Liver (tissue), 6 donors: ENCODE measurements at regions not wholly inside any gene's neighbourhood (a gene's known extent, or its start where the extent isn't known, plus 50 kb on each side); places are given as distances from the start of the nearest gene placed in this dataset.
"Not testable (repeated sequence)": the region's sequence is repeated elsewhere in the genome, so short reads cannot be mapped to it uniquely, and the experiment has no call there.

Experiments used
- DNase-seq: peaks from one replicate; pipeline ENCODE4 v3.0.0-alpha.2; 2017; ENCODE audit warnings: low spot score
- H3K27ac ChIP-seq, 2 donors: one replicate each; pipeline ENCODE4 v1.7.0; 2013; ENCODE audit warnings: inconsistent platforms in 2 of 2, low read length in 2 of 2, control low read depth in 1 of 2, low read depth in 1 of 2, mild to moderate bottlenecking in 1 of 2
- H3K27me3 ChIP-seq, 4 donors: one replicate each; pipeline versions ENCODE4 v1.6.1 to v1.7.0; 2013; ENCODE audit warnings: low read length in 3 of 4, inconsistent platforms in 1 of 4, mild to moderate bottlenecking in 1 of 4, moderate library complexity in 1 of 4; ENCODE audit not compliant: control insufficient read depth in 4 of 4, insufficient read depth in 4 of 4
- H3K36me3 ChIP-seq, 4 donors: one replicate each; pipeline versions ENCODE4 v1.6.1 to v1.7.0; 2013; ENCODE audit warnings: low read length in 3 of 4, mild to moderate bottlenecking in 3 of 4, low read depth in 1 of 4, moderate library complexity in 1 of 4; ENCODE audit not compliant: control insufficient read depth in 4 of 4, insufficient read depth in 3 of 4
- H3K4me1 ChIP-seq, 4 donors: one replicate each; pipeline versions ENCODE4 v1.6.1 to v1.7.0; 2013; ENCODE audit warnings: low read length in 3 of 4, mild to moderate bottlenecking in 3 of 4, moderate library complexity in 1 of 4; ENCODE audit not compliant: control insufficient read depth in 4 of 4, insufficient read depth in 4 of 4
- H3K4me3 ChIP-seq, 3 donors: one replicate each; pipeline versions ENCODE4 v1.6.1 to v1.7.0; 2013; ENCODE audit warnings: low read length in 3 of 3, control low read depth in 1 of 3, low read depth in 1 of 3, mild to moderate bottlenecking in 1 of 3
- H3K9ac ChIP-seq, 2 donors: one replicate each; pipeline ENCODE4 v1.7.0; 2013; ENCODE audit warnings: low read length in 2 of 2, mild to moderate bottlenecking in 2 of 2, moderate library complexity in 2 of 2, control low read depth in 1 of 2, low read depth in 1 of 2
- H3K9me3 ChIP-seq, 4 donors: one replicate each; pipeline versions ENCODE4 v1.6.1 to v1.7.0; 2013; ENCODE audit warnings: low read length in 3 of 4; ENCODE audit not compliant: control insufficient read depth in 4 of 4
- WGBS: extraction: QIAGEN DNeasy Blood & Tissue Kit; methylation state at CpG from one replicate; pipeline ENCODE4 v1.1.7; 2013; 5-methylcytosine and 5-hydroxymethylcytosine counted together
- donor health status: healthy.
- donor health status: healthy.
- donor health status: healthy.

DNA sequence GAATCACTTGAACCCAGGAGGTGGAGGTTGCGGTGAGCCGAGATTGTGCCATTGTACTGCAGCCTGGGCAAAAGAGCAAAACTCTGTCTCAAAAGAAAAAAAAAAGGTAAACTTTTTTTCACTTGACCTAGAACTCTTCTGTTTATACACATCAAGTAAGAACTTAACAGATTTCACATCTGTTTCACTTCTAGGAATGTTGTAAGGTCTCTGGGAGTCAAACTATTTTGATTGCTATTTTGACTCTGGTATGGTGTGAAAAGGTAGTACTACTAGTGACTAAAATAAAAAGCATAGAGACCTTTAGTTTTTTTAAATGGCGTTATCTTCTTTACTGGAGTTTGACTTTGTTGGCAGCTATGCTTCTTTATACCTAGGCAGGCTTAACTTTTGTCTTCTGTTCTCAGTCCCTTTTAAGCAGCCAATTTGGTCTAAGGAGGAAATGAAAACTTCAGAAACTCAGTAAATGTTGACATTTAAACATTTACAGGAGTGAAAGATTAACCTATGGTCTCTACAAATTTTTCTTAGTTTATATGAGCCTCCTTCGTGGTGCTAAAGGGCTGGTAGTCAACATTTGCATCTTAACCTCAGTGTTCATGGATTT lies 84.7 kb downstream of the METTL2B start:
- H3K4me3 ChIP-seq, H3K9me3 ChIP-seq, H3K27ac ChIP-seq, H3K27me3 ChIP-seq, DNase-seq, H3K36me3 ChIP-seq, H3K9ac ChIP-seq, H3K4me1 ChIP-seq: not testable (repeated sequence)
- 68% methylated on average over 3 of the region's 4 CpGs for WGBS

DNA sequence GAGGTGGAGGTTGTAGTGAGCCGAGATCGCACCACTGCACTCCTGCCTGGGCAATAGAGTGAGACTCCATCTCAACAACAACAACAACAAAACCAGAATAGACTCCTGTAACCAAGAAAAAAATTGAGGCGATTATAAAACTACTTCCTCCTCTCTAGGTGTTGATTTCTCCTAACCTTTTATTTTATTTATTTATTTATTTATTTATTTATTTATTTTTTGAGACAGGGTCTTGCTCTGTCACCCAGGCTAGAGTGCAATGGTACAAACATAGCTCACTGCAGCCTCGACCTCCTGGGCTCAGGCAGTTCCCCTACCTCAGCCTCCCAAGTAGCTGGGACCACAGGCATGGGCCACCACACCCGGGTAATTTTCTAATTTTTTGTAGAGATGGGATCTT lies 86.2 kb downstream of the METTL2B start:
- H3K9me3 ChIP-seq, DNase-seq, H3K36me3 ChIP-seq, H3K9ac ChIP-seq, H3K4me3 ChIP-seq, H3K4me1 ChIP-seq, H3K27me3 ChIP-seq, H3K27ac ChIP-seq: not testable (repeated sequence)
- WGBS, result 99% methylated on average over 5 of the region's 5 CpGs

DNA sequence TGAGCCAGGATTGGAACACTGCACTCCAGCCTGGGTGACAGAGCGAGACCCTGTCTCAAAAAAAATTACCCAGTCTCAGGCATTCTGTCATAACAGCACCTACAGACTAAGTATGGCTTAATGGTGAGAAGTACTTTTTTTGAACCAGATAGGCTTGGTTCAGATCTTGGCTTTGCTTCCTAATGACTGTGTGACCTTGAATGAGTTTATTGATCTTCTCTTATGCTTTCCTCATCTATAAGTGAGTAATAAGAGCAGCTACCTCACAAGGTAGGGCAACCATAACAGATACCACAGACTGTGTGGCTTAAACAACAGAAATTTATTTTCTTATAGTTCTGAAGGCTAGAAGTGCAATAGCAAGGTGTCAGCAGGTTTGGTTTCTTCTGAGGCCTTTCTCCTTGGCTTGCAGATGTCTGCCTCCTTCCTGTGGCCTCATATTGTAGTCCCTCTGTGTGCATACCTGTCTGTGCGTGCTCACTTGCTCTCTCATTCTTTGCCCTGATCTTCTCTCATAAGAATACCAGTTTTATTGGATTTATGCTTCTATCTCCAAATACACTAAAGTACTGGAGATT lies 87.7 kb downstream of the METTL2B start:
- H3K9ac ChIP-seq, DNase-seq: not testable (repeated sequence)
- 100% methylated on average over 1 of the region's 2 CpGs for WGBS

DNA sequence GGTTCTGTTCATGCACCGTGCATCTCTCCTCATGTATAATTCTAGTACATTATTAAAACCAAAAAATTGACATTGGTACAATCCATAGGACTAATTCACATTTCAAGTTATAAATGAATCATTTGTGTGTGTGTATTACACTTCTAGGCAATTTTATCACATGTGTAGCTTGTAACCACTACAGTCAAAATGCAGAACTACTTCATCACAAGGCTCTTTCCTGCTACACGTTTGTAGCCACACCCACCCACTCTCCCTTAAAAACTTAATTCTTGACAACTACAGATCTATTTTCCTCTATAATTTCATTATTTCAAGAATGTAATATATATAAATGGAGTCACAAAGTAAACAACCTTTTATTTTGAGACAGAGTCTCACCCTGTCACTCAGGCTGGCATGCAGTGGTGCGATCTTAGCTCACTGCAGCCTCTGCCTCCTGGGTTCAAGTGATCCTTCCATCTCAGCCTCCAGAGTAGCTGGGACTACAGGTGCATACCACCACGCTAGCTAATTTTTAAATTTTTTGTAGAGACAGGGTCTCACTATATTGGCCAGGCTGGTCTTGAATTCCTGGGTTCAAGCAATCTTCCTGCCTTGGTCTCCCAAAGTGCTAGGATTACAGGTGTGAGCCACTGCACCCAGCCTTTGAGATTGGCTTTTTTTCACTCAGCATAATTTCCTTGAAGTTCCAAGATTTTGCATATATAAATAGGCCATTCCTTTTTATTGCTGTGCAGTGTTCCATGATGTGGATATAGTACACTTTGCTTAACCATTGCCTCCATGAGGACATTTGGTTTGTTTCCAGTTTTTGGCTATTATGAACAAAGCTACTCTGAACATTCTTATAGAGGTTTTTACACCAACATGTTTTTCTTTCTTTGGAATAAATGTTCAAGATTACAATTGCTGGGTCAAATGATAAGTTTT lies 88.7 kb downstream of the METTL2B start:
- not testable (repeated sequence) for H3K9ac ChIP-seq, DNase-seq, H3K4me3 ChIP-seq, H3K27ac ChIP-seq, H3K9me3 ChIP-seq, H3K36me3 ChIP-seq, H3K27me3 ChIP-seq, H3K4me1 ChIP-seq
- 83% methylated on average over 4 of the region's 4 CpGs for WGBS

More for the DNA sequence above, 87.7 kb downstream of the METTL2B start:
- H3K4me3 ChIP-seq, H3K4me1 ChIP-seq, H3K27ac ChIP-seq, H3K9me3 ChIP-seq, H3K36me3 ChIP-seq, H3K27me3 ChIP-seq: not testable (repeated sequence)

DNA sequence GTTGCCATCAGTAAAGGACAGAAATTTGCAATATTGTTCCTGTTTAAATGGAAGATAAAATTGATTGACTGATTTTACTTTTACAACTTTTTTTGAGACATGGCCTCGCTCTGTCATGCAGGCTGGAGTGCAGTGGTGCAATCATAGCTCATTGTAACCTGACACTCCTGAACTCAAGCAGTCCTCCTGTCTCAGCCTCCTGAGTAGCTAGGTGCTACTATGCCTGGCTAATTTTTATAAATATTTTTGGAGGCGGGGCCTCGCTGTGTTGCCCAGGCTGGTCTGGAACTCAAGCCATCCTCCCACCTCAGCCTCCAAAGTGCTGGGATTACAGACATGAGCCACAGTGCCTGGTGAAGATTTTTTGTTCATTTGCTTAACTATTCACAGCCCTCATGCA lies 96.8 kb upstream of the GARIN1A start:
- not testable (repeated sequence) for DNase-seq, H3K27ac ChIP-seq, H3K9me3 ChIP-seq, H3K9ac ChIP-seq, H3K4me3 ChIP-seq, H3K4me1 ChIP-seq, H3K36me3 ChIP-seq, H3K27me3 ChIP-seq
- 98% methylated on average over 3 of the region's 3 CpGs for WGBS

DNA sequence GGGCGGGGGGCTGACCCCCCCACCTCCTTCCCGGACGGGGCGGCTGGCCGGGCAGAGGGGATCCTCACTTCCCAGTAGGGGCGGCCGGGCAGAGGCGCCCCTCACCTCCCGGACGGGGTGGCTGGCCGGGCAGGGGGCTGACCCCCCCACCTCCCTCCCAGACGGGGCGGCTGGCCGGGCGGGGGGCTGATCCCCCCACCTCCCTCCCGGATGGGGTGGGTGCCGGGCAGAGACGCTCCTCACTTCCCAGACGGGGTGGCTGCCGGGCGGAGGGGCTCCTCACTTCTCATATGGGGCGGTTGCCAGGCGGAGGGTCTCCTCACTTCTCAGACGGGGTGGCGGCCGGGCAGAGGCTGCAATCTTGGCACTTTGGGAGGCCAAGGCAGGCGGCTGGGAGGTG lies 95.1 kb upstream of the GARIN1A start:
- H3K36me3 ChIP-seq, H3K4me3 ChIP-seq, H3K9ac ChIP-seq, DNase-seq, H3K4me1 ChIP-seq, H3K27ac ChIP-seq, H3K27me3 ChIP-seq, H3K9me3 ChIP-seq: not testable (repeated sequence)
- 95% methylated on average over 20 of the region's 27 CpGs for WGBS

GRCh38 chr7:128579843-128580242 lies 92.2 kb upstream of the GARIN1A start:
- H3K9ac ChIP-seq, H3K9me3 ChIP-seq, H3K4me3 ChIP-seq, DNase-seq, H3K27ac ChIP-seq, H3K4me1 ChIP-seq, H3K27me3 ChIP-seq: not testable (repeated sequence)
- H3K36me3 ChIP-seq, result peaks cover 0 to 11% (median 6%) of the 10 kb centered on the region in 4 donors
- 95% methylated on average over 4 of the region's 4 CpGs for WGBS

DNA sequence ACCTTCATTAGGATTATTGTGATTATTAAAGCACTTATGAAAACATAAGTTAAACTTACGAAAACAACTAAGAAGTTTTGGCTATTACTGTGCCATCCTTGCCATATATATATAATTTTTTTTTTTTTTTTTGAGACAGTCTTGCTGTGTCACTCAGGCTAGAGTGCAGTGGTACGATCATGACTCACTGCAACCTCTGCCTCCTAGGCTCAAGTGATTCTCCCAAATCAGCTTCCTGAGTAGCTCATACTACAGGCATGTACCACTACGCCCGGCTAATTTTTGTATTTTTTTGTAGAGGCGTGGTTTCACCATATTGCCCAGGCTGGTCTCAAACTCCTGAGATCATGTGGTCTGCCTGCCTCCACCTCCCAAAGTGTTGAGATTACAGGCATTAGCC lies 91.0 kb upstream of the GARIN1A start:
- DNase-seq, H3K27ac ChIP-seq, H3K9me3 ChIP-seq, H3K9ac ChIP-seq, H3K4me3 ChIP-seq, H3K4me1 ChIP-seq, H3K27me3 ChIP-seq: not testable (repeated sequence)
- 94% methylated on average over 5 of the region's 5 CpGs for WGBS
- H3K36me3 ChIP-seq, result peaks cover 0 to 11% (median 4%) of the 10 kb centered on the region in 4 donors
